ENCODE measurements at regions not wholly inside any gene's neighbourhood (a gene's known extent, or its start where the extent isn't known, plus 50 kb on each side); places are given as distances from the start of the nearest gene placed in this dataset.

DNA sequence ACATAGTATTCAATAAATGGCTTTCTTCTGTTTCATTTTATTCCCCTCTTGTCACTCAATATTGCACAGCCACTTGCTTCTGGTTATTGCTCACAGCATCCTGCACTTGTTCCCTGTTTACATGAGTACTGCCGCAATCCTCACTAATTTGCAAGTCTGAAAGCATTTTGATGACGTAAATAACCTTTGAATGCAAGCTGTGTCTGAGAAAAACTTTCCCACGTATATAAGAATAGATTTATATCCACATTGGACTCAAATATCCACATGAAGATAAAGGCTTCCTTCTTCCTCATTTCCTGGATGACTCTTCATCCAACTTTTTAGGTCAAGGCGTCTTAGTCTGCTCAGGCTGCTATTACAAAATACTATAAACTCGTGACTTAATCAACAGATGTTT is 88.2 kb upstream of the DAP start:
- no peak for DNase-seq (ENCODE audit: low read depth)

- DNase-seq (ENCODE audit: low read depth): no peak
Observed at GRCh38 chr5:10844016-10844415, 83.0 kb upstream of the DAP start.

- DNase-seq (ENCODE audit: low read depth): no peak
Observed at GRCh38 chr5:10842823-10843222, 81.8 kb upstream of the DAP start.

DNA sequence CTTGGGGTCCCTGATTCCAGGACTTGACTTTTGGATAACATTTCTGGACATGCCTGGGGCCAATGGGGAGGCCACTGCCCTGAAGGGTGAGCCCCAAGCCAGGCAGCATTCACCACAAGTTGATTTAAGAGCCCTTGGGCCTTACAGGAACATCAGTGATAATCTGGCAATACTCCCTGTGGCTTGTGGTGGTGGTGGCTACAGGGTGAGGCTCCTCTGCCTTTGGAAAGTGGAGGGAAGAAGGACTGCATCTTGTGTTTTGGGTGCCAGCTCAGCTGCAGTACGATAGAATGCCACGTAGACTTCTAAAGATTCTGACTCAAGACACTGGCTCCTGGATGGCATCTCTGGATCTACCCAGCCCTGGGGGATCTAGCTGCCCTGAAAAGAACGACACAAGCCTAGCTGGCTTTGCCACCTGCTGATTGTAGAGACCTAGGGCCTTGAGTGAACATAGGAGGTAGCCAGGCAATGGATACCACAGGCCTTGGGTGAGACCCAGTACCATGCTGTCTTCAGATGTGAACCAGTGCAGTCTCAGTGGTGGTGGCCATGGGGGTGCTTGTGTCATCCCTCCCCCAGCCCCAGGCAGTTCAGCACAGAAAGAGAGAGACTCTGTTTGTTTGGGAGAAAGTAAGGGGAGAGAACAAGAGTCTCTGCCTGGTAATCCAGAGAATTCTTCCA is 79.0 kb upstream of the DAP start:
- no peak for DNase-seq (ENCODE audit: low read depth)

DNA sequence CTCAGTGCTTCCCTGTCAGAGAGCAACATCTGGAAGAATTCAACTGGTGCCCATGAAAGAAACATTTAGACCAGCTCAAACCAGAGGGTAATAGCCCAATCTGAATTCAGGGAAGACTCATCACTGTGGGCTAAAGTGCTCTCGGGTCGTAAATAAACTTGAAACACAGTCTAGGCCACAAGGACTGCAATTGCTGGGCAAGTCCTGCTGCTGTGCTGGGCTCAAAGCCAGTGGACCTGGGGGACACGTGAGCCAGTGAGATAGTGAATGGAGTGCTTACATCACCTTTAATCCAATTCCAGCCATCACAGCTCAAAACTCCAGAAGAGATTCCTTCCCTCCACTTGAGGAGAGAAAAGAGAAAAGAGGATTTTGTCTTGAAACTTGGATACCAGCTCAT is 78.1 kb upstream of the DAP start:
- no peak for DNase-seq (ENCODE audit: low read depth)

DNA sequence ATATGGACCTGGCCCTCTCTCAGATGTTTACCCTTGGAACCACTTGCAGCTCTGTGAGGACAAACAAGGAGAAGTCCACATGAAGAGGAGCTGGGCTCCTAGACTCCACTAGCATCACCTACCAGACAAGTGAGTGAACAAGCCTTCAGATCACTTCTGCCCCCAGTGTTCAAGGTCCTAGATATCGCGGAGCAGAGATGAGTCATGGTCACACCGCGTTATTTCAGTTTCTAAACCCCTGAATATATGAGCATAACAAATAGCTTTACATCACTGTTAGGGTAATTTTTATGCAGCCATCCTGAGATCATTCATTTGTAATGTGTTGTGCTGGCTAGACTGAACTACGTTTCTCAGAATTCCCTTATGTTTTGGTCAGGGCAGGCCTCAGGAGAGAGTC is 77.0 kb upstream of the DAP start:
- no peak for DNase-seq (ENCODE audit: low read depth)

GRCh38 chr5:10836986-10837385 is 76.0 kb upstream of the DAP start:
- no peak for DNase-seq (ENCODE audit: low read depth)

DNA sequence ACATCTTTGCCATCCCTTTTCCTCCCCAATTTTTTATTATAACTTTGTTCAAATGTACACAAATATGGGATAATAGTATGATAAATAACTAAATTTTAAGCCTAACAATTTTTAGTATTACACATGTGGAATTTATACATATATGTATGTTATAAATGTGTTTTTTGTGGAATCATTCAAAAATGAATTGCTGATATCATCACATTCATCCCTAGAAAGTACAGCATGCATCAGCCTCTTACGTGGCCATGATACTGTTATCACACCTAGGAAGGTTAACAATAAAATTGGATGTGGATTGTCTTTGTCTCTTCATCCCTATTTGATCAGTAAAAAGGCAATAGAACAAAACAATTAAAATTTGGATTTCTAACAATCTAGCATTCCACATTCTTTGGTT is 73.7 kb upstream of the DAP start:
- no peak for DNase-seq (ENCODE audit: low read depth)

- DNase-seq (ENCODE audit: low read depth): no peak
Observed at GRCh38 chr5:10832987-10833386, 72.0 kb upstream of the DAP start.

DNA sequence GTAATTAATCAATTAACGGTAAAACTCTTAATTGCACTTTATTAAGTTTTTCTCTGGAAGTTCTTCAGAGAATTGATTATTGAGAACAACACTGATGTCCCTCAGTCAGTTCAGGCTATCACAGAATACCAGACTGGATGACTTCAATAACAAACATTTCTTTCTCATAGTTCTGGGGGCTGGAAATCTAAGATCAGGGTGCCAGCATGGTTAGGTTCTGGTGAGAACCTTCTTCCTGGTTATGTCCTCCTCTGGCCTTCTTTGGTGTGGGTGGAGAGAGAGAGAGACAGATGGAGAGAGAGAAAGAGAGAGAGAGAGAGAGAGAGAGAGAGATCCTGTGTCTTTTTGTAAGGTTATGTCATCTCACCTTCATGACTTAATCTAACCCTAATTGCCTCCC is 71.4 kb upstream of the DAP start:
- DNase-seq (ENCODE audit: low read depth): no peak

DNA sequence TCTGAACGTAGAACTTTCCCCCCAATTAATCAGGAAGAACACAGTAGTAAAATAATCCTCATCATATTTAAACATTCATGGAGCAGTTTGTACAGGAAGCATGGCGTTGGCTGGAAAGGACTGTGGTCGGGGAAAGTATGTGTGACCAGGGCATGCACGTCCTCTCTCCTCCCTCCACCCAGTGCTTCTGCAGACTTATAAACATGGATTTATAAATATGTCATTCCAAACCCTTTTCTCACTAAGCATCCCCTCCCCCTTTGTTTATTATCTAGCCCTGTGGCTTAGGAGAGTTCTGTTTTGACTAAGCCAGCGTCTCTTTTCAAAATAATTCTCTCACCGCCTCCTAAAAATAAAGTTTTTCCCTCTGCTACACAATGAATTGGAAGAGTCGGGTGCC is 70.4 kb upstream of the DAP start:
- no peak for DNase-seq (ENCODE audit: low read depth)

GRCh38 chr5:10828241-10828640 is 67.2 kb upstream of the DAP start:
- no peak for DNase-seq (ENCODE audit: low read depth)

- DNase-seq (ENCODE audit: low read depth): no peak
Observed at GRCh38 chr5:10827571-10827970, 66.5 kb upstream of the DAP start.

DNA sequence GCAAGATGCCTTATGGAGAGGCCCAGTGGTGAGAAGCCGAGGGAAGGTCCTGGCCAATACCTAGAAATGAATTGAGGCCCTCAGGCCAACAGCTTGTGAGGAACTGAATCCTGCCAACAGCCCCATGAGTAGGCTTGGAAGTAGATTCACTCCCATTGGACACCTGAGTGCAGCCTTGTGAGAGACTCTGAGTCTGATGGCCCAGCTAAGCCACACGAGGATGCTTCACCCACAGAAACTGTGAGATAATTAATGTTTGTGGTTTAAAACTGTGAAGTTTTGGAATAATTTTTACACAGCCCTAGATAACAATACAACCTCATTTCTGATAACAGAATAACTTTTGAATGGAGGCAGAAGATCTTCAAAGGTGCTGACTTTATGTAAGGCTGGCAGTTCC is 65.9 kb upstream of the DAP start:
- no peak for DNase-seq (ENCODE audit: low read depth)

DNA sequence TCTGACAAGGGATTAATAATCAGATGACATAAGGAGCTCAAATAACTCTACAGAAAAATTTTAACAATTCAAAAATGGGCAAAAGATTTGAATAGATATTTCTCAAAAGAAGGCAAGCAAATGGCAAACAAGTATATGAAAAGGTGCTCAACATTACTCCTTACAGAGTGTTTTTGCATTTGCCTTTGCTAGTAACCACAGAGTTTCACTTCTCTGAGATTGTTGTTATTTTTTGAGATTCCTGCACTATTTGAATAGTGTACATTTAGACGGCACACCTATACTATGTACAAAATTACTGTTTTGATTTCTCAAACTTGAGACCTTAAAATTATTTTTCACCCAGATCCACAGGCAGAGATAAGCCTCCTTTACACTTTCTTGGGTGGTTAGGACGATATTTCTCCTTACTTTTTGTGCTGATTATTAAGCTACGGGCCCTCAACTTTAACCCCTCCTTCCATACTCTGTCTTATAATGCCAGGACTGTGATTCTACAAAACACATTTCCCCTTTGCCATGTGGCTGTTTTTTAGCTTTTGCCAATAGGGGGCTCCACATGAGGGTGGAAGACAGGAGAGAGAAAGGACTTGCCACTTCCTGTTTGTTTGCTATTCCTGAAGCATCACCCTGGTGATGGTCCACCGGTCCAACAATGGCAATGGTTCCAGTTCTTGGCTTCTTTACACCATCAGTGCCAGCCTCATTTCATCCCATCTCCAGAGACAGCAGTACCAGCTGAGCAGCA is 65.0 kb upstream of the DAP start:
- no peak for DNase-seq (ENCODE audit: low read depth)

DNA sequence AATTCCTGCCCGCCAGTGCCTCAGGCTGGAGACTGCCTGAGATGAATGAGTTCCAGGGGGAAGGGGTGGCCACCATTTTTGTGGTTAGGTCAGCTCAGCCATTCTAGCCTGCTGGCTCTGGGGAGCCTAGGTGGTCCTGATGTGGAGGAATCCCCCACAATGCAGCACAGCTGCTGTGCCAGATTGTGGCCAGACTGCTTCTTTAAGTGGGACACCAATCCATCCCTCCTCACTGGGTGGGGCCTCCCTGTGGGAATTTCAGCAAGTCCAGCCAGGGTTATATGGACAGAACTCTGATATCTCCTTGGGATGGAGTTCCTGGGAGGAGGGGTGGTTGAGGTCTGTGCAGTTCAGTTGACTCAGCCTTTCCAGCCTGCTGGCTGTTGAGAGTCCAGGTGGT is 51.2 kb upstream of the DAP start:
- DNase-seq (ENCODE audit: low read depth): no peak

Measured in stimulated activated CD8-positive, alpha-beta memory T cell treated with anti-CD3 and anti-CD28 coated beads, Interleukin-15, amount 100 ng/mL, for 1 hour (primary cell).